DOHH2 (cell line): ENCODE measurements at regions not wholly inside any gene's neighbourhood (a gene's known extent, or its start where the extent isn't known, plus 50 kb on each side); places are given as distances from the start of the nearest gene placed in this dataset.

Experiments
- EZH2phosphoT487 ChIP-seq: fragments of 200-600 bp; sonication (generic); IDR thresholded peaks from 2 replicates; pipeline ENCODE4 v1.6.1; 2017; ENCODE audit warnings: borderline replicate concordance, mild to moderate bottlenecking, antibody characterized with exemption, low read length, moderate library complexity, mixed read lengths
- TF ChIP-seq, protein P1 (sequence below): fragments of 200-600 bp; sonication (generic); IDR thresholded peaks from one replicate; pipeline ENCODE4 v1.5.1; 2014; ENCODE audit warnings: antibody characterized with exemption, mild to moderate bottlenecking, low read depth, low read length; ENCODE audit not compliant: poor library complexity, severe bottlenecking

DNA sequence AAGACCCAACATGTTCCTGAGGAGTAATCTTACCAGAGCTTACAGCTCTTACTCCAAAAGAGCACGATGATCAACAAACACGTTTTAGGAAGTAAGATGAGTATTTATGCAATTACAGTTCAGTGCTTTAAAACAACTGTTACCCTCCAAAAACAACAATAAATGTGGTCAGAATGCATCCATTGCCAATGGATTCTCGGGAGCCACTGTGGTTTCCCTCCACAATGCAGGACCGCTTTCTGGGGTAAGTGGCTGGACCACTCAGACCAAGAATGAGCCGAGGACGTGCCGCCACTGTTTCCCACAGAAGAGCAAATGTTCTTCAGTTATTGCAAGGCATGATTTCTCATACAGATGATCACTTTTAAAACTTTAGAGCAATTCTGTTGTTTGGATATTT is 232.3 kb upstream of the MKLN1 start:
- TF ChIP-seq, protein P1, sequence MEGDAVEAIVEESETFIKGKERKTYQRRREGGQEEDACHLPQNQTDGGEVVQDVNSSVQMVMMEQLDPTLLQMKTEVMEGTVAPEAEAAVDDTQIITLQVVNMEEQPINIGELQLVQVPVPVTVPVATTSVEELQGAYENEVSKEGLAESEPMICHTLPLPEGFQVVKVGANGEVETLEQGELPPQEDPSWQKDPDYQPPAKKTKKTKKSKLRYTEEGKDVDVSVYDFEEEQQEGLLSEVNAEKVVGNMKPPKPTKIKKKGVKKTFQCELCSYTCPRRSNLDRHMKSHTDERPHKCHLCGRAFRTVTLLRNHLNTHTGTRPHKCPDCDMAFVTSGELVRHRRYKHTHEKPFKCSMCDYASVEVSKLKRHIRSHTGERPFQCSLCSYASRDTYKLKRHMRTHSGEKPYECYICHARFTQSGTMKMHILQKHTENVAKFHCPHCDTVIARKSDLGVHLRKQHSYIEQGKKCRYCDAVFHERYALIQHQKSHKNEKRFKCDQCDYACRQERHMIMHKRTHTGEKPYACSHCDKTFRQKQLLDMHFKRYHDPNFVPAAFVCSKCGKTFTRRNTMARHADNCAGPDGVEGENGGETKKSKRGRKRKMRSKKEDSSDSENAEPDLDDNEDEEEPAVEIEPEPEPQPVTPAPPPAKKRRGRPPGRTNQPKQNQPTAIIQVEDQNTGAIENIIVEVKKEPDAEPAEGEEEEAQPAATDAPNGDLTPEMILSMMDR, result no peak
- TF ChIP-seq EZH2phosphoT487, result no peak
